Adipose tissue (tissue), 3 donors: ENCODE measurements at regions not wholly inside any gene's neighbourhood (a gene's known extent, or its start where the extent isn't known, plus 50 kb on each side); places are given as distances from the start of the nearest gene placed in this dataset.

Experiments
- H3K27ac ChIP-seq: one replicate; pipeline ENCODE4 v1.5.1; 2013; ENCODE audit warnings: low read depth, low read length
- WGBS, 3 donors: extraction: QIAGEN DNeasy Blood & Tissue Kit; methylation state at CpG; one replicate each; pipeline ENCODE4 v1.1.7; 2013; 5-methylcytosine and 5-hydroxymethylcytosine counted together
- donor health status: healthy with polysubstance abuse.
- donor health status: Bipolar disorder and iron deficiency.
- donor health status: healthy.

- 54 to 70% (median 69%) methylated on average over 1 of the region's 1 CpG for WGBS, 3 donors
- H3K27ac ChIP-seq, result no peak overlapping the region
Observed at GRCh38 chr20:39581034-39581433, 618.9 kb downstream of the DHX35 start.

- 82 to 88% (median 86%) methylated on average over 5 of the region's 5 CpGs for WGBS, 3 donors
- no peak overlapping the region for H3K27ac ChIP-seq
Observed at GRCh38 chr20:39576771-39577170, 614.6 kb downstream of the DHX35 start.

GRCh38 chr20:39574061-39574460, 611.9 kb downstream of the DHX35 start:
- no peak overlapping the region for H3K27ac ChIP-seq
- 14 to 65% (median 65%) methylated on average over 2 of the region's 2 CpGs for WGBS, 3 donors

- 63 to 85% (median 81%) methylated on average over 5 of the region's 5 CpGs for WGBS, 3 donors
- H3K27ac ChIP-seq, result no peak overlapping the region
Observed at GRCh38 chr20:39571171-39571570, 609.0 kb downstream of the DHX35 start.

GRCh38 chr20:39568109-39568508, 606.0 kb downstream of the DHX35 start:
- 53 to 74% (median 69%) methylated on average over 1 of the region's 1 CpG for WGBS, 3 donors
- H3K27ac ChIP-seq, result no peak overlapping the region

GRCh38 chr20:39563349-39563748, 601.2 kb downstream of the DHX35 start:
- H3K27ac ChIP-seq, result no peak overlapping the region
- WGBS, 3 donors, result 63 to 87% (median 78%) methylated on average over 4 of the region's 4 CpGs

- 68 to 91% (median 87%) methylated on average over 3 of the region's 3 CpGs for WGBS, 3 donors
Observed at GRCh38 chr20:39554341-39554740, 592.2 kb downstream of the DHX35 start.

GRCh38 chr20:39553120-39553519, 591.0 kb downstream of the DHX35 start:
- WGBS, 3 donors, result 69 to 90% (median 85%) methylated on average over 2 of the region's 2 CpGs
- H3K27ac ChIP-seq, result no peak overlapping the region

More at GRCh38 chr20:39554341-39554740, 592.2 kb downstream of the DHX35 start:
- H3K27ac ChIP-seq, result no peak overlapping the region

GRCh38 chr20:39549733-39550132, 587.6 kb downstream of the DHX35 start:
- WGBS, 3 donors, result 81 to 88% (median 87%) methylated on average over 9 of the region's 9 CpGs

GRCh38 chr20:39547546-39548408, 585.6 kb downstream of the DHX35 start:
- no peak overlapping the region for H3K27ac ChIP-seq
- 57 to 69% (median 60%) methylated on average over 6 of the region's 6 CpGs for WGBS, 3 donors

More at GRCh38 chr20:39549733-39550132, 587.6 kb downstream of the DHX35 start:
- H3K27ac ChIP-seq, result no peak overlapping the region

GRCh38 chr20:39541136-39541803, 579.1 kb downstream of the DHX35 start:
- H3K27ac ChIP-seq, result no peak overlapping the region
- WGBS, 3 donors, result 46 to 73% (median 71%) methylated on average over 2 of the region's 2 CpGs

- no peak overlapping the region for H3K27ac ChIP-seq
Observed at GRCh38 chr20:39538317-39538716, 576.2 kb downstream of the DHX35 start.

- no peak overlapping the region for H3K27ac ChIP-seq
- 72 to 97% (median 93%) methylated on average over 1 of the region's 1 CpG for WGBS, 3 donors
Observed at GRCh38 chr20:39535301-39535700, 573.2 kb downstream of the DHX35 start.

GRCh38 chr20:39534846-39535245, 572.7 kb downstream of the DHX35 start:
- no peak overlapping the region for H3K27ac ChIP-seq
- 40 to 78% (median 73%) methylated on average over 1 of the region's 1 CpG for WGBS, 3 donors

- no peak overlapping the region for H3K27ac ChIP-seq
- WGBS, 3 donors, result 60 to 87% (median 82%) methylated on average over 3 of the region's 3 CpGs
Observed at GRCh38 chr20:39533858-39534257, 571.7 kb downstream of the DHX35 start.

GRCh38 chr20:39532205-39532604, 570.1 kb downstream of the DHX35 start:
- no peak overlapping the region for H3K27ac ChIP-seq
- WGBS, 3 donors, result 63 to 89% (median 80%) methylated on average over 1 of the region's 1 CpG

- WGBS, 3 donors, result 84 to 90% (median 85%) methylated on average over 4 of the region's 4 CpGs
- H3K27ac ChIP-seq, result no peak overlapping the region
Observed at GRCh38 chr20:39528436-39528835, 566.3 kb downstream of the DHX35 start.

- WGBS, 3 donors, result 47 to 55% (median 50%) methylated on average over 4 of the region's 4 CpGs
- H3K27ac ChIP-seq, result no peak overlapping the region
Observed at GRCh38 chr20:39524371-39524911, 562.3 kb downstream of the DHX35 start.

GRCh38 chr20:39523405-39523804, 561.3 kb downstream of the DHX35 start:
- WGBS, 3 donors, result 70 to 91% (median 88%) methylated on average over 1 of the region's 1 CpG
- no peak overlapping the region for H3K27ac ChIP-seq
